NCI-H2196 treated with DMSO at 0.1 percent for 48 hours (cell line): ENCODE measurements at regions not wholly inside any gene's neighbourhood (a gene's known extent, or its start where the extent isn't known, plus 50 kb on each side); places are given as distances from the start of the nearest gene placed in this dataset.

Experiments
- DNase-seq: peaks from one replicate; lab custom pipeline; 2025; ENCODE audit not compliant: unreplicated experiment; lab: John Stamatoyannopoulos, UW

GRCh38 chr16:9503251-9503984 lies 412.0 kb downstream of the HAPSTR1 start:
- DNase-seq: no peak

- DNase-seq: no peak
Measured at GRCh38 chr16:9508328-9508936, 417.0 kb downstream of the HAPSTR1 start.

- DNase-seq: no peak
Measured at GRCh38 chr16:9509663-9510062, 418.2 kb downstream of the HAPSTR1 start.

GRCh38 chr16:9511389-9511788 lies 419.9 kb downstream of the HAPSTR1 start:
- no peak for DNase-seq

- no peak for DNase-seq
Measured at GRCh38 chr16:9516444-9516843, 425.0 kb downstream of the HAPSTR1 start.

- no peak for DNase-seq
Measured at GRCh38 chr16:9518051-9518450, 426.6 kb downstream of the HAPSTR1 start.

GRCh38 chr16:9518581-9518980 lies 427.1 kb downstream of the HAPSTR1 start:
- no peak for DNase-seq

- DNase-seq: no peak
Measured at GRCh38 chr16:9521749-9522370, 430.4 kb downstream of the HAPSTR1 start.

GRCh38 chr16:9522614-9523013 lies 431.2 kb downstream of the HAPSTR1 start:
- DNase-seq: no peak

- DNase-seq: no peak
Measured at GRCh38 chr16:9523994-9524393, 432.6 kb downstream of the HAPSTR1 start.

- no peak for DNase-seq
Measured at GRCh38 chr16:9525037-9525436, 433.6 kb downstream of the HAPSTR1 start.

- no peak for DNase-seq
Measured at GRCh38 chr16:9526791-9527190, 435.3 kb downstream of the HAPSTR1 start.

- no peak for DNase-seq
Measured at GRCh38 chr16:9527976-9528375, 436.5 kb downstream of the HAPSTR1 start.

GRCh38 chr16:9528511-9529079 lies 437.2 kb downstream of the HAPSTR1 start:
- DNase-seq: no peak

- DNase-seq: no peak
Measured at GRCh38 chr16:9533042-9533441, 441.6 kb downstream of the HAPSTR1 start.

GRCh38 chr16:9534759-9535158 lies 443.3 kb downstream of the HAPSTR1 start:
- no peak for DNase-seq

GRCh38 chr16:9536905-9537304 lies 445.5 kb downstream of the HAPSTR1 start:
- DNase-seq: no peak

GRCh38 chr16:9539346-9539745 lies 447.9 kb downstream of the HAPSTR1 start:
- no peak for DNase-seq

- no peak for DNase-seq
Measured at GRCh38 chr16:9541723-9542122, 450.3 kb downstream of the HAPSTR1 start.

GRCh38 chr16:9542165-9542755 lies 450.8 kb downstream of the HAPSTR1 start:
- DNase-seq: no peak

- DNase-seq: no peak
Measured at GRCh38 chr16:9545522-9546437, 454.3 kb downstream of the HAPSTR1 start.
